ENCODE measurements at regions not wholly inside any gene's neighbourhood (a gene's known extent, or its start where the extent isn't known, plus 50 kb on each side); places are given as distances from the start of the nearest gene placed in this dataset.

DNA sequence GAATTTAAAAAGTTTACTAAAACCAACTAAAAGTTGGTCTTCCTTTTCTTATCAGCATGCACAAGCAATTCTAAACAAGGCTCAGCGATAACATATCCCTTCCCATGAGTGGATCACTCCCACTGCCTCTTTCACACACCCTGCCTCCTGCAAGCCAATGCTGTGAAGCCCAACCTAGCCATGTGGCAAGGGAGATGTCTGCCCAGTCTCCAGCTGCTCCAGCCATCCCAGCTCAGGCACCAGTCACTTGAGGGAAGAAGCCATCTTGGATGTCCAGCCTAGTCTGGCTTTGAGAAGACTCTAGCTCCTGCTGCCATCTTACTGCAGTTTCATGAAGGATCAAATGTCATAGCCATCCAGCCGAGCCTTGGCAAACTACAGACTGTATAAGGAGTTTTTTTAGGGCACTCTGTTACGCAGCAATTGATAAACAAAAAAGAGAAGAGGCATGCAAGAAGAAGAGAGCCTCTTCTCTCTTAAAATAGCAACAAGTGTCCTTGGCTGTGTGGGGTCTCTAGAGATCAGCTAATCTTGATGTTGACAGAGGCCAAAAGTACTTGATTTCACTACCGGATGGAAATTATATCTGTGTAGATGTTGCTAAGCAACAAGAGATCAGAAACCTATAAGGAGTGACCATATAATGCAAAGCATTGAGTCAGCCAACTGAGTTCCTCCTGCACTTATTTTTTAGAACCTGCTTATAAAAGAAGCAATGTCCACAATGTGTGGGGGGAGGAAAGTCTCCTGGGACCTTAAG, 108.9 kb downstream of the PTCSC3 start:
- H3K36me3 ChIP-seq (replicated peaks; ENCODE audit: low read depth, low read length) = no peaks in the 10 kb centered on the region
- peaks cover 15% of the 10 kb centered on the region for H3K4me1 ChIP-seq (ENCODE audit: low read length)
- no peak overlapping the region for H3K4me2 ChIP-seq (ENCODE audit: low read length)

DNA sequence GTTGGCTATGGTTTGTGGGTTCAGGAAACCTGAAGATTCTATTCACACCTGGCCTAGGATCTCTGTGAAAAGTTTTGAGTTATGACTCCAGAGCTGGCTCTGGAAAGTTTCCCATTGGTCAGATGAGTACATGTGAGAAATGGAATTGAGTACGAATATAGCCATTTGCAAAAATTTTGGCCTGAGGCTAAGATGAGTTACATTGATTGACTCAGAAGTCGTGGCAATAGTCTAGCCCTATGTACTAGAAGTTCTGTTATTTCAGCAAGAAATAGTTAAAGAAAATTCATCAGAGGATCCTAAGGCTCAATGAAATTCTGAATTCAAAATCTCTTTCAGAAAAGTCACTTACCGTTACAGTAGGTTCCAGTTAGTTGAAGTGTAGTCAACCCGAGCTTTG, 109.9 kb downstream of the PTCSC3 start:
- Histone ChIP-seq H3K27ac (ENCODE audit: low read length) (no peak overlapping the region), H3K9ac (ENCODE audit: low read length) (no peak overlapping the region), H3K9me3 (ENCODE audit: insufficient read depth, low read length) (no peaks in the 10 kb centered on the region), H3K4me3 (ENCODE audit: low read length) (no peak overlapping the region), H4K20me1 (ENCODE audit: insufficient read depth, low read length) (no peaks in the 10 kb centered on the region), H3K4me1 (ENCODE audit: low read length) (peaks cover 15% of the 10 kb centered on the region), H2AFZ (ENCODE audit: low read depth, low read length) (no peak overlapping the region), H3K79me2 (ENCODE audit: low read length) (no peaks in the 10 kb centered on the region), H3K36me3 (replicated peaks; ENCODE audit: low read depth, low read length) (no peaks in the 10 kb centered on the region), H3K4me2 (ENCODE audit: low read length) (no peak overlapping the region), H3K27me3 (ENCODE audit: low read depth, low read length) (peaks cover 4% of the 10 kb centered on the region; the same call in 1 of the 2 replicates)
- TF ChIP-seq, protein P1, sequence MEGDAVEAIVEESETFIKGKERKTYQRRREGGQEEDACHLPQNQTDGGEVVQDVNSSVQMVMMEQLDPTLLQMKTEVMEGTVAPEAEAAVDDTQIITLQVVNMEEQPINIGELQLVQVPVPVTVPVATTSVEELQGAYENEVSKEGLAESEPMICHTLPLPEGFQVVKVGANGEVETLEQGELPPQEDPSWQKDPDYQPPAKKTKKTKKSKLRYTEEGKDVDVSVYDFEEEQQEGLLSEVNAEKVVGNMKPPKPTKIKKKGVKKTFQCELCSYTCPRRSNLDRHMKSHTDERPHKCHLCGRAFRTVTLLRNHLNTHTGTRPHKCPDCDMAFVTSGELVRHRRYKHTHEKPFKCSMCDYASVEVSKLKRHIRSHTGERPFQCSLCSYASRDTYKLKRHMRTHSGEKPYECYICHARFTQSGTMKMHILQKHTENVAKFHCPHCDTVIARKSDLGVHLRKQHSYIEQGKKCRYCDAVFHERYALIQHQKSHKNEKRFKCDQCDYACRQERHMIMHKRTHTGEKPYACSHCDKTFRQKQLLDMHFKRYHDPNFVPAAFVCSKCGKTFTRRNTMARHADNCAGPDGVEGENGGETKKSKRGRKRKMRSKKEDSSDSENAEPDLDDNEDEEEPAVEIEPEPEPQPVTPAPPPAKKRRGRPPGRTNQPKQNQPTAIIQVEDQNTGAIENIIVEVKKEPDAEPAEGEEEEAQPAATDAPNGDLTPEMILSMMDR (IDR thresholded peaks at IDR 0.05; ENCODE audit: low read depth, low read length) = no peak

More for the DNA sequence above, 108.9 kb downstream of the PTCSC3 start:
- Histone ChIP-seq H3K27ac (ENCODE audit: low read length) (no peak overlapping the region), H4K20me1 (ENCODE audit: insufficient read depth, low read length) (no peaks in the 10 kb centered on the region), H3K27me3 (ENCODE audit: low read depth, low read length) (peaks cover 4% of the 10 kb centered on the region; the same call in 1 of the 2 replicates), H3K4me3 (ENCODE audit: low read length) (no peak overlapping the region), H3K9me3 (ENCODE audit: insufficient read depth, low read length) (no peaks in the 10 kb centered on the region), H2AFZ (ENCODE audit: low read depth, low read length) (no peak overlapping the region; the same call in 1 of the 2 replicates), H3K79me2 (ENCODE audit: low read length) (no peaks in the 10 kb centered on the region), H3K9ac (ENCODE audit: low read length) (no peak overlapping the region)
- TF ChIP-seq EZH2phosphoT487 (IDR thresholded peaks at IDR 0.05; ENCODE audit: low read depth) = no peak
- TF ChIP-seq, protein P1 (IDR thresholded peaks at IDR 0.05; ENCODE audit: low read depth, low read length) = no peak

- H3K27ac ChIP-seq (ENCODE audit: low read length) = no peak overlapping the region
- no peaks in the 10 kb centered on the region for H3K79me2 ChIP-seq (ENCODE audit: low read length)
- no peaks in the 10 kb centered on the region for H3K9me3 ChIP-seq (ENCODE audit: insufficient read depth, low read length)
- peaks cover 4% of the 10 kb centered on the region; the same call in 1 of the 2 replicates for H3K27me3 ChIP-seq (ENCODE audit: low read depth, low read length)
- no peaks in the 10 kb centered on the region for H4K20me1 ChIP-seq (ENCODE audit: insufficient read depth, low read length)
- no peaks in the 10 kb centered on the region for H3K36me3 ChIP-seq (replicated peaks; ENCODE audit: low read depth, low read length)
- H3K4me2 ChIP-seq (ENCODE audit: low read length) = no peak overlapping the region
- no peak overlapping the region for H3K4me3 ChIP-seq (ENCODE audit: low read length)
- H2AFZ ChIP-seq (ENCODE audit: low read depth, low read length) = no peak overlapping the region
- TF ChIP-seq EZH2phosphoT487 (IDR thresholded peaks at IDR 0.05; ENCODE audit: low read depth) = no peak
- TF ChIP-seq, protein P1 (IDR thresholded peaks at IDR 0.05; ENCODE audit: low read depth, low read length) = no peak
- no peak overlapping the region for H3K9ac ChIP-seq (ENCODE audit: low read length)
- H3K4me1 ChIP-seq (ENCODE audit: low read length) = peaks cover 22% of the 10 kb centered on the region
Observed at GRCh38 chr14:36065831-36066230, 110.7 kb downstream of the PTCSC3 start.

DNA sequence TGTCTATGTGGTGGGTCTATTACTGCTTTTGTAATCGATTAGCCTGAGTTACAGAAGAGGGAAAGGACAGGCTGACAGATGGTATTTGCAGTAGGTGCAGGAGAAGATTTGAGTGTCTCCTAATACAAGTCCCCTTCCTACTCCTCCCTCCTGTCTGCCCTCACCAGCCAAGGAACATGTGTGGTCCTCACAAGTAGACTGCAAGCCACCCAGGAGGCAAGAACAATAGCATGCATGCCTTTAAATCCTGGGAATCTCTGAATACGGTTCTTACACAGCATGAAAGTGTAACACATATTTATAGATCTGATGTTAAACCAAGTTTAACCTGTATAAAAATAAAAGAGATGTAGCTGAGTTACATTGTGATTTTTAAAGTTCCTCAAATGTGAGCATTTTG, 117.0 kb downstream of the PTCSC3 start:
- Histone ChIP-seq H3K4me3 (ENCODE audit: low read length) (no peak overlapping the region), H3K4me1 (ENCODE audit: low read length) (peaks cover 7% of the 10 kb centered on the region), H3K79me2 (ENCODE audit: low read length) (no peaks in the 10 kb centered on the region), H3K9ac (ENCODE audit: low read length) (no peak overlapping the region), H3K4me2 (ENCODE audit: low read length) (no peak overlapping the region), H3K27me3 (ENCODE audit: low read depth, low read length) (peaks cover 6% of the 10 kb centered on the region; the same call in 1 of the 2 replicates), H3K9me3 (ENCODE audit: insufficient read depth, low read length) (no peaks in the 10 kb centered on the region), H4K20me1 (ENCODE audit: insufficient read depth, low read length) (no peaks in the 10 kb centered on the region), H2AFZ (ENCODE audit: low read depth, low read length) (no peak overlapping the region), H3K27ac (ENCODE audit: low read length) (no peak overlapping the region), H3K36me3 (replicated peaks; ENCODE audit: low read depth, low read length) (no peaks in the 10 kb centered on the region)
- TF ChIP-seq, protein P1 (IDR thresholded peaks at IDR 0.05; ENCODE audit: low read depth, low read length) = no peak
- no peak for TF ChIP-seq EZH2phosphoT487 (IDR thresholded peaks at IDR 0.05; ENCODE audit: low read depth)

Measured in OCI-LY3 (cell line).